Esophagus squamous epithelium (tissue), 5 donors: ENCODE measurements at regions not wholly inside any gene's neighbourhood (a gene's known extent, or its start where the extent isn't known, plus 50 kb on each side); places are given as distances from the start of the nearest gene placed in this dataset.
"Not testable (repeated sequence)": the region's sequence is repeated elsewhere in the genome, so short reads cannot be mapped to it uniquely, and the experiment has no call there.

ENCODE experiments used
- DNase-seq: peaks from one replicate; lab custom pipeline; 2025; lab: John Stamatoyannopoulos, UW
- H3K27ac ChIP-seq, 4 donors: fragments of 200-600 bp; sonication (generic); one replicate each; pipeline ENCODE4 v1.5.1; 2016 to 2019; ENCODE audit warnings: mild to moderate bottlenecking in 1 of 4
- H3K27me3 ChIP-seq, 4 donors: fragments of 200-600 bp; sonication (generic); 1 replicate in 3 of 4; 2 replicates in 1 of 4; pipeline versions ENCODE4 v1.5.1 to v1.6.0; 2017 to 2021; ENCODE audit warnings: antibody characterized with exemption in 1 of 4
- H3K36me3 ChIP-seq, 3 donors: fragments of 200-600 bp; sonication (generic); one replicate each; pipeline ENCODE4 v1.5.1; 2016 to 2019
- H3K4me1 ChIP-seq, 3 donors: fragments of 200-600 bp; sonication (generic); one replicate each; pipeline ENCODE4 v1.5.1; 2017 to 2019
- H3K4me3 ChIP-seq, 4 donors: fragments of 200-600 bp; sonication (generic); 1 replicate in 3 of 4; 2 replicates in 1 of 4; pipeline ENCODE4 v1.5.1; 2016 to 2019; ENCODE audit warnings: mild to moderate bottlenecking in 2 of 4, moderate library complexity in 1 of 4
- H3K9me3 ChIP-seq, 3 donors: fragments of 200-600 bp; sonication (generic); one replicate each; pipeline ENCODE4 v1.5.1; 2016 to 2019
- POLR2A ChIP-seq, 4 donors: fragments of 450-650 bp; IDR thresholded peaks; one replicate each; pipeline ENCODE4 v1.6.1; 2017; ENCODE audit warnings: antibody characterized with exemption in 4 of 4, mild to moderate bottlenecking in 4 of 4, moderate library complexity in 3 of 4
- WGBS, 2 donors: methylation state at CpG; one replicate each; pipeline ENCODE4 v1.1.5; 2018; 5-methylcytosine and 5-hydroxymethylcytosine counted together
- intact Hi-C: fragments of 100-400 bp; cut with DNase I; formaldehyde crosslinking; loops from one replicate; pipeline ENCODE4 v1.15.0; 2022
- TF ChIP-seq, protein P1 (sequence below), 6 experiments: fragments of 450-650 bp in 4 of 6; fragments of 200-600 bp in 2 of 6; sonication (generic) in 2 of 6; IDR thresholded peaks; one replicate each; pipeline ENCODE4 v1.5.1; 2016 to 2019; ENCODE audit warnings: antibody characterized with exemption in 6 of 6, mild to moderate bottlenecking in 4 of 6, moderate library complexity in 4 of 6
- donor health status: DM: yes; HTN: yes; CAD: no.

DNA sequence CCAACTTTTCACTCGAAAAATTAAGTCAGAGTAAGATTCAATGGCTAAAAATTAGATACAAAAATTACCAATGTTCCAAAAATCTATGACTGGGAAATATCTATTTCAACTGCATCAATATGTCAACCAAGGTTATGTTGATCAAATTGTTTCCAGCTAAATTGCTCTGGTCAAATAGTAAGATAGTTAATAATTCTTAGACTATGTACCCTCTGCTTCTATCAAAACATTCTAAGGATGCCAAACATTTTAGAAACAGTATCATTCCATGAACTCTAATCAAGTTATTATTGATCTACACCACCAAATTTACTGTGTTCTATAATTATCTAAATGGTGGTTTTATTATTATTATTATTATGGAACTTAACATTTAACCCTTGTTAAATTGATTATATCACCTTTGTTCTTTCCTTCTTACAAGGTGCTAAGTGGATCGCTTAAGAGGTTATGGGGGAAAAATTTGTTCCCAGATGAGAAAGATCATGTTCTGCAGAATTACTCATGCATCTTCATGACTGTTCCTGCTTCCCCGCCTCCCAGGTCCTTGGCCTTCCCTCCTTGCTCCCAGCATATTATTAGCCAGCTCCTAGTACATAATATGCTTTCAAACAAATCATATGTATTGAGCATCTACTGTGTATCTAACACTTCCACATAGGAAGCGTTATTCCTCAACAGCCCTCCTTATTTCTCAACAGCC, 240.5 kb upstream of the KRR1 start:
- intact Hi-C loops, result no loop called here
- Histone ChIP-seq H3K4me3 (no peak overlapping the region), H3K27me3 (no peaks in the 10 kb centered on the region), H3K36me3 (no peaks in the 10 kb centered on the region), H3K27ac (no peak overlapping the region), H3K4me1 (peaks cover 0 to 15% (median 0%) of the 10 kb centered on the region in 3 donors), H3K9me3 (no peaks in the 10 kb centered on the region)
- TF ChIP-seq, protein P1, sequence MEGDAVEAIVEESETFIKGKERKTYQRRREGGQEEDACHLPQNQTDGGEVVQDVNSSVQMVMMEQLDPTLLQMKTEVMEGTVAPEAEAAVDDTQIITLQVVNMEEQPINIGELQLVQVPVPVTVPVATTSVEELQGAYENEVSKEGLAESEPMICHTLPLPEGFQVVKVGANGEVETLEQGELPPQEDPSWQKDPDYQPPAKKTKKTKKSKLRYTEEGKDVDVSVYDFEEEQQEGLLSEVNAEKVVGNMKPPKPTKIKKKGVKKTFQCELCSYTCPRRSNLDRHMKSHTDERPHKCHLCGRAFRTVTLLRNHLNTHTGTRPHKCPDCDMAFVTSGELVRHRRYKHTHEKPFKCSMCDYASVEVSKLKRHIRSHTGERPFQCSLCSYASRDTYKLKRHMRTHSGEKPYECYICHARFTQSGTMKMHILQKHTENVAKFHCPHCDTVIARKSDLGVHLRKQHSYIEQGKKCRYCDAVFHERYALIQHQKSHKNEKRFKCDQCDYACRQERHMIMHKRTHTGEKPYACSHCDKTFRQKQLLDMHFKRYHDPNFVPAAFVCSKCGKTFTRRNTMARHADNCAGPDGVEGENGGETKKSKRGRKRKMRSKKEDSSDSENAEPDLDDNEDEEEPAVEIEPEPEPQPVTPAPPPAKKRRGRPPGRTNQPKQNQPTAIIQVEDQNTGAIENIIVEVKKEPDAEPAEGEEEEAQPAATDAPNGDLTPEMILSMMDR (IDR thresholded peaks at IDR 0.05), result no peak
- no peak for TF ChIP-seq POLR2A (IDR thresholded peaks at IDR 0.05)
- no peak for DNase-seq
- 75 to 84% methylated on average over 4 of the region's 4 CpGs for WGBS, 2 donors

DNA sequence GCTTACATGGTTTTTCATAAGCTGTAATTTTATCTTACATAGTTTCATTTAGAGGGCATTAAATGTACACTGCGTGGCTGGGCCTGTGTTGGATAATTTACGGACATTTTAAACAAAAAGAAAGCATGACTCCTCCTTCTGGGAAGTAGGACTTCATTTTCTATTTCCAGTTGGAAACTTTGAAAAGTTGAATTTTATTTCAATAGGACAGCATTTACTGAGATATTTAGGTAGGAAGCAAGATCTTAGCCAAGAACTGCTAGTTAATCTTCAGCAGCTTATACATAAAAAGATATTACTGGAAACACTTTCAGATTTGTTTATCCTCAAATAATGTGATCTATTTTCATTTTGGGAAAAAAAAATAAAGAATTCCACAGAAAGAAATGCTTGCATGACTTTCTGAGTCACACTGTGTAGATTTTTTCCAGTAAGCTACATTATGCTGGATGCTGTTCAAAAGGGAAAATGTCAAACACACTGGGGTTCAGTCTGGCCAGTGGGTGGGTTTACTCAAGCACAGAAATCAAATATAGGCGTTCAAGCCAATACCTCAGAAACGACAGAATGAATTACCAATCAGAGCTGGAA, 239.4 kb upstream of the KRR1 start:
- intact Hi-C loops, result no loop called here
- Histone ChIP-seq H3K9me3 (no peaks in the 10 kb centered on the region), H3K4me3 (no peak overlapping the region), H3K36me3 (no peaks in the 10 kb centered on the region), H3K4me1 (peaks cover 0 to 15% (median 0%) of the 10 kb centered on the region in 3 donors), H3K27me3 (no peaks in the 10 kb centered on the region), H3K27ac (peak overlapping the region in 1 of 4 donors; percentile 8)
- 21 to 29% methylated on average over 4 of the region's 4 CpGs for WGBS, 2 donors
- TF ChIP-seq, protein P1 (IDR thresholded peaks at IDR 0.05), result no peak
- no peak for TF ChIP-seq POLR2A (IDR thresholded peaks at IDR 0.05)
- DNase-seq, result no peak

DNA sequence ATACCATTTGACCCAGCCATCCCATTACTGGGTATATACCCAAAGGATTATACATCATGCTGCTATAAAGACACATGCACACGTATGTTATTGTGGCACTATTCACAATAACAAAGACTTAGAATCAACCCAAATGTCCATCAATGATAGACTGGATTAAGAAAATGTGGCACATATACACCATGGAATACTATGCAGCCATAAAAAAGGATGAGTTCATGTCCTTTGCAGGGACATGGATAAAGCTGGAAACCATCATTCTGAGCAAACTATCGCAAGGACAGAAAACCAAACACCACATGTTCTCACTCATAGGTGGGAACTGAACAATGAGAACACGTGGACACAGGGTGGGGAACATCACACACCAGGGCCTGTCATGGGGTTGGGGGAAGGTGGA, 237.6 kb upstream of the KRR1 start:
- H3K4me3 ChIP-seq, H3K9me3 ChIP-seq, H3K27ac ChIP-seq, H3K36me3 ChIP-seq, H3K27me3 ChIP-seq, DNase-seq, intact Hi-C loops: not testable (repeated sequence)
- peaks cover 0 to 15% (median 0%) of the 10 kb centered on the region in 3 donors for H3K4me1 ChIP-seq
- WGBS, 2 donors, result 92 to 97% methylated on average over 3 of the region's 3 CpGs

DNA sequence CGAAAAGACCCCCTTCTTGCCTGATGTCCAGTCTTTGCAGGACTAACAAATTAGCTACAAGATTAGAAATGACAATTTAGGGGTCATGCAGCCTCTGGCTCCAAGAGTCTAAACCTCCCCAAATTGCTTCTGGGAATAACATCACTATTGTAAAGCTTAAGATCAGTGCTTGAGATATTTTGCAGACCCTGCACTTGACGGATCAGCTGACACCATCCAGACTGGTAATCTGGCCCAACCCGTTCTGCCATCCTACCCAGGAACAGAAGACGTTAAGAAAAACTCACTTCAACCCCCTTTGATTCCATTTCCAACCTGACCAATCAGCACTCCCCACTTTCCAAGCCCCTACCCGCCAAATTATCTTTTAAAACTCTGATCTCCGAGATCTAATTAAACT, 236.7 kb upstream of the KRR1 start:
- intact Hi-C loops, result no loop called here
- no peak for TF ChIP-seq POLR2A (IDR thresholded peaks at IDR 0.05)
- TF ChIP-seq, protein P1 (IDR thresholded peaks at IDR 0.05), result no peak
- Histone ChIP-seq H3K4me1 (peaks cover 0 to 15% (median 0%) of the 10 kb centered on the region in 3 donors), H3K27me3 (no peaks in the 10 kb centered on the region), H3K27ac (no peak overlapping the region), H3K36me3 (no peaks in the 10 kb centered on the region), H3K9me3 (no peaks in the 10 kb centered on the region), H3K4me3 (no peak overlapping the region)
- no peak for DNase-seq
- WGBS, 2 donors, result 69 to 75% methylated on average over 5 to 6 of the region's 6 CpGs

DNA sequence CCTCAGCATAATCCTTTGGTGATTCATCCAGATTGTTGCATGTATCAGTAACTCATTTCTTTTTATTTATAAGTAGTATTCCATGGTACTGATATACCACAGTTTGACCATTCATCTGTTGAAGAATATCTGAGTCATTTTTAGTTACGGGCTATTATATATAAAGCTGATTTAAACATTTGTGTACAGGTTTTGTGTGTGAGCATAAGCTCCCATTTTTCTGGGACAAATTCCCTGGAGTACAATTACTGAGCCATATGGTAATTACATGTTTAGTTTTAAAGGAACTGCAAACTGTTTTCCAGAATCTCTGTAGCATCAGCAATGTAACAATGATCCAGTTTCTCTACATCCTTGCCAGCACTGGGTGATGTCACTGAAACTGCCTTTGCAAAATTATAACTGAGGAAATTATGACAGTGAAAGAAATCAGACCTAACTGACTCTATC, 236.2 kb upstream of the KRR1 start:
- TF ChIP-seq, protein P1 (IDR thresholded peaks at IDR 0.05), result no peak
- no peak for TF ChIP-seq POLR2A (IDR thresholded peaks at IDR 0.05)

More for the DNA sequence above, 236.2 kb upstream of the KRR1 start:
- WGBS, 2 donors, result 43 to 61% methylated on average over 1 of the region's 1 CpG
- Histone ChIP-seq H3K4me1 (peaks cover 0 to 15% (median 0%) of the 10 kb centered on the region in 3 donors), H3K36me3 (no peaks in the 10 kb centered on the region), H3K27ac (peak overlapping the region in 1 of 4 donors; percentile 27), H3K27me3 (no peaks in the 10 kb centered on the region), H3K4me3 (no peak overlapping the region), H3K9me3 (no peaks in the 10 kb centered on the region)
- intact Hi-C loops, result no loop called here
- no peak for DNase-seq
